ENCODE measurements at regions not wholly inside any gene's neighbourhood (a gene's known extent, or its start where the extent isn't known, plus 50 kb on each side); places are given as distances from the start of the nearest gene placed in this dataset.

DNA sequence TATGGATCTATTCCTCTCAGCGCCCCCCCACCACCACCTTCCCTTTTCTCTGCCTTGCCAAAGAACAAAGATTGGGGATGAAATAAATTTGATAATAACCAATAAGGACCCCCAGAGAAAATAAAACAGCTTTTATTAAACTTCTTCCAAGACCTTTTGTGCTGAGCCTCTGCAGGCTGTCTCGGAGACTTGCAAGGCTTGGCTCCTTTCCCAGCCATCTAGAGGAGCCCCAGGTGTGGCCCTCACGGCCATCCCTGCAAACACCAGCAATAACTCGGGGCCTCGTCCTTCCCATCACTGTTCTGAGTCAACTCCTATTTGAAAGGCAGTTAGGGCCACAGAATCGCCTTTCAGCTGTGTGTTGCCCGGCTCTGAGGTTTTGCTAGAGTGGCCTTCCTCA lies 51.2 kb upstream of the LMO1 start:
- H3K9me3 ChIP-seq (replicated peaks; ENCODE audit: control insufficient read depth, insufficient read depth, low read depth, low read length) = no peaks in the 10 kb centered on the region
- no peak overlapping the region for H3K27ac ChIP-seq (ENCODE audit: extremely low read depth, low read depth, low read length)
- TF ChIP-seq, protein P1, sequence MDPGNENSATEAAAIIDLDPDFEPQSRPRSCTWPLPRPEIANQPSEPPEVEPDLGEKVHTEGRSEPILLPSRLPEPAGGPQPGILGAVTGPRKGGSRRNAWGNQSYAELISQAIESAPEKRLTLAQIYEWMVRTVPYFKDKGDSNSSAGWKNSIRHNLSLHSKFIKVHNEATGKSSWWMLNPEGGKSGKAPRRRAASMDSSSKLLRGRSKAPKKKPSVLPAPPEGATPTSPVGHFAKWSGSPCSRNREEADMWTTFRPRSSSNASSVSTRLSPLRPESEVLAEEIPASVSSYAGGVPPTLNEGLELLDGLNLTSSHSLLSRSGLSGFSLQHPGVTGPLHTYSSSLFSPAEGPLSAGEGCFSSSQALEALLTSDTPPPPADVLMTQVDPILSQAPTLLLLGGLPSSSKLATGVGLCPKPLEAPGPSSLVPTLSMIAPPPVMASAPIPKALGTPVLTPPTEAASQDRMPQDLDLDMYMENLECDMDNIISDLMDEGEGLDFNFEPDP (CRISPR knock-in tag; IDR thresholded peaks at IDR 0.05) = no peak
- TF ChIP-seq RNF2 (IDR thresholded peaks at IDR 0.05) = no peak
- TF ChIP-seq PHF8 (IDR thresholded peaks at IDR 0.05; ENCODE audit: borderline replicate concordance, low read length) = no peak
- TF ChIP-seq, protein P2, sequence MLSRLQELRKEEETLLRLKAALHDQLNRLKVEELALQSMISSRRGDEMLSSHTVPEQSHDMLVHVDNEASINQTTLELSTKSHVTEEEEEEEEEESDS (CRISPR knock-in tag; IDR thresholded peaks at IDR 0.05) = no peak
- TF ChIP-seq TCF7L2 (IDR thresholded peaks at IDR 0.05; ENCODE audit: low read depth, low read length) = no peak
- H3K9ac ChIP-seq (ENCODE audit: insufficient read depth in 1 of 2, low read depth in 2 of 2, low read length in 2 of 2) = no peak overlapping the region
- H3K36me3 ChIP-seq (ENCODE audit: control insufficient read depth, insufficient read depth, low read length) = no peaks in the 10 kb centered on the region
- no peaks in the 10 kb centered on the region for H3K4me1 ChIP-seq (replicated peaks in 1 of 2; ENCODE audit: control insufficient read depth in 2 of 2, insufficient read depth in 2 of 2, low read length in 2 of 2)
- DNase-seq (ENCODE audit: extremely low read depth in 1 of 4, low spot score in 3 of 4) (no peak), FAIRE-seq (no peak), ATAC-seq (no peak)
- no peaks in the 10 kb centered on the region for H3K9me1 ChIP-seq (ENCODE audit: control insufficient read depth, insufficient read depth, low read length)
- intact Hi-C loops (cut with micrococcal nuclease) (no loop called here), in situ Hi-C loops (cut with MboI) (no loop called here)
- CTCF ChIA-PET (ENCODE audit: low intra/inter-chr PET ratio) = no interaction called here
- H3K4me2 ChIP-seq (ENCODE audit: insufficient read depth, low read length) = no peak overlapping the region
- H3K27me3 ChIP-seq (ENCODE audit: control insufficient read depth in 2 of 2, insufficient read depth in 2 of 2, low read length in 2 of 2) = peaks cover 16 to 32% of the 10 kb centered on the region in 2 experiments
- BruUV-seq (replicated peaks) = no TSS peak
- 3% methylated on average over 7 of the region's 7 CpGs for WGBS (ENCODE audit: insufficient coverage, low coverage, missing lambda C conversion rate)
- no peak overlapping the region for H2AFZ ChIP-seq (ENCODE audit: low read depth, low read length)
- POLR2A ChIA-PET = interaction anchor here (0.7 kb wide), 1 partner anchor 18 kb away, joined by 3 read pairs; no protein-coding TSS in a partner anchor
- no peak overlapping the region for H3K4me3 ChIP-seq
- H4K20me1 ChIP-seq (replicated peaks; ENCODE audit: control insufficient read depth, insufficient read depth, low read length) = no peaks in the 10 kb centered on the region; the same call in 1 of the 2 replicates
- H3K79me2 ChIP-seq (ENCODE audit: control insufficient read depth, insufficient read depth, low read length) = no peaks in the 10 kb centered on the region

All from K562 (cell line).